NCI-H345 treated with DMSO at 0.1 percent for 48 hours (cell line): ENCODE measurements at regions not wholly inside any gene's neighbourhood (a gene's known extent, or its start where the extent isn't known, plus 50 kb on each side); places are given as distances from the start of the nearest gene placed in this dataset.
"Not testable (repeated sequence)": the region's sequence is repeated elsewhere in the genome, so short reads cannot be mapped to it uniquely, and the experiment has no call there.

Experiments
- DNase-seq: peaks from one replicate; lab custom pipeline; 2025; ENCODE audit not compliant: unreplicated experiment; lab: John Stamatoyannopoulos, UW

DNA sequence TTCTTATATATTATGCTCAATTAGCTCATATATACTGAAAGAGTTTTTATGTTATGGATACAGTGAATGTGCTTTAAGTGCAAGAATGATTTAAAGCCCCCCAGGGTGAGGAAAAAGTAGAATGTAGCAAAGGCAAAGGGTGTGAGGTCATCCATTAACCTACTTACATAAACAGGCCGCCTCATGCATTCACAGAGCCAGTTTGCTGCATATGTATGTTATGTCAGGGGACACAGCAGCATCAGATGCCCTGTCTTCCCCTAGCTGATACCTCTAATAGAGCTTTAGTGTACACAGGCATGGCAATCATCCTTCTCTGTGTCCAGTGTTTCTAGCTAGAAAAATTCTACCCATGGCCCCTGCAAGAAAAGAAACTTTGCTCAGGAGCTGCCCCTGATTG lies 187.8 kb upstream of the FSHR start:
- no peak for DNase-seq

DNA sequence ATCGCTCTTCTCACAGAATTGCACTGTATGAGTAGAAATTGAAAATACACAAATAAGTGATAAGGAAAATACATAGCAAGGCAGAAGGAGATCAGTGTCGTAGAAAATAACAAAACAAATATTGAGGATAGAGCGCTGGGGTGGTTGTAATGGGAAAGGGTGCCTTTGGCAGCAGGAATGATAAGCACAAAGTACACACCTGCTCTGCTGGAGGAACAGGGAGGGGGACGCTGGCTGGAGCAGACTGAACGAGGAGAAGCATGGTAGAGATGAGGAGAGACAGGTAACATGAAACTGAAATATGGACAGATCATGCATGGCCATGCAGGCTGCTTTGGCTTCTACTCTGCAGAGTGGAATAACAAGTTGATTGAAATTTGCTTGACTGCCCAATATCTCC lies 181.2 kb upstream of the FSHR start:
- no peak for DNase-seq

DNA sequence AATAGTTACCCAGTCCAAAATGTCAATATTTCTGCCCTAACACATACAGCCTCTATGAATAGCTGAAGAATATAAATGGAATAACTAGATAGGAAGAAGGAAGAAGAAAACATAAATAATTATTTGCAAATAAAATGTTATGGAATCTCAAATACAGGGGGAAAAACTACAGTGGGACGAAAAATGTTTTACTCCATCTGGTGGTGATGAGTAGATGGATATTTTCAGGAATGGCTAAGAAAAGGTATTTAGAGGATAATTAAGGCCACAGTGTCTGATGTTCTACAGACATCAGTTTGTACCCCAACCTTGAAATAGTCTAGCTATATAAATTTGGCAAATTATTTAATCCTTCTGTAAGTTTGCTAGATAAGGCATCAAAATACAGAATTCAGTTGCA lies 178.1 kb upstream of the FSHR start:
- DNase-seq: no peak

DNA sequence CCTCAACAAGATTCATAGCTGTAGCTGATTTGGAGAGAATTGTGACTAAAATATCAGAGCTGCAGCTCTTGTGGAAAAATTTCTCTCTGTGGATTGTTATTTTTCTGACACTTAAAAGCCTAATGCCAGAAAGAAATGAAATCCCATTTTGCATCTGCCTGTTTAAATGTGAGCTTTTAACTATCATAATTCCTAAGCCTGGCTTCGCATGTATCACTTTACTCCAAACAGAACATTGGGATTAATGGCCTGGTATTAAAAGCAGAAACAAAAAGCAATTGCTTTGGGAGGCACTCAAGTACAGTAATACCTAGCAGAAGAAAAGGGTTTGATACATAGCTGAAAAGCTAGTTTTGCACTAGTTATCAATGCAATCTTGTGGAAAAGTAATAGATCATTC lies 164.2 kb upstream of the FSHR start:
- DNase-seq: no peak

DNA sequence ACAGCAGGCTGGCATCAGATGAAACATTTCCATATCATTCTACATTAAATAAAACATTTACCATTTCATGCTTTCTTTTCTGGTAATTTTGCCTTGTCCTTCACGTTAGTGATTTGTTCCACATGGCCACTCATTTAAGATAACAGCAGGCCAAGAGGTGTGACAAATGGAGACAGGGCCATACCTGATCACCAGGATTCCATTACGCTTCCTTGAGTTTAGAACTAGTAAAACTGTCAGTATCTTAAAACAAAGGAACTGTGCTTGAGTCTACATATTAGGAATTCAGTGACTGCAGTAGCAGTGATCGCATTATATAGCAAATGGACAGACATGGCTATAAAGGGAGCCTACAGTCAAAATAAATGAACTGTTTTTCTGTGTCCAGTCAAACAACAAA lies 155.1 kb upstream of the FSHR start:
- DNase-seq: no peak

DNA sequence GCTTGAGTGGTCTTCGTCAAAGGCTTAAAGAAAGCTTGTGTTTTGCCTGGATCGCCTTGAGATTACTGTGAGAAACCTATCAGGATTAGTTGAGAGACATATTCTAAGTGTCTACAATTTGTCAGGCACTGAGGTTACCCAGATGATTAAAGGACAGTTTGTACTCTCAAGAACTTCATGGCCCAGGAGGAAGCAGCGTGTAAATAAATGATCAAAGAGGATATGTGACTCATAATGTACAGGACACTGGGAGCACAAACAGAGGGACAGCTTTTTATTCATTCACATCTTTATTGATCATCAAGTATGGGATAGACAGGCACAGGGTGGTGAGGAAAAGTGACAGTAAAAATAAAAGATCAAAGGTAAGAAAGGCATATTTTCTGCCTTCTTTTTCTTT lies 152.6 kb upstream of the FSHR start:
- DNase-seq: peak; percentile 5

DNA sequence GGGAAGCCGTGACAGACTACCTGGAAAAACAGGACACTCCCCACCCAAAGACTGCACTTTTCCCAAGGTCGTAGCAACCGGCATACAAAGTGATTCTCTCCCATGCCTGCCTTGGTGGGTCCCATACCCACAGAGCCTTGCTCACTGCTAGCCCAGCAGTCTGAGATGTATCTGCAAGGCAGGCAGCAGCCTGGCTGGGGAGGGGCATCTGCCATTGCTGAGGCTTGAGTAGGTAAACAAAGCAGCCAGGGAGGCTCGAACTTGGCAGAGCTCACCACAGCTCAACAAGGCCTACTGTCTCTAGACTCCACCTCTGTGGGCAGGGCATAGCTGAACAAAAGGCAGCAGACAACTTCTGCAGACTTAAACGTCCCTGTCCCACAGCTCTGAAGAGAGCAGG lies 144.4 kb upstream of the FSHR start:
- DNase-seq: not testable (repeated sequence)

DNA sequence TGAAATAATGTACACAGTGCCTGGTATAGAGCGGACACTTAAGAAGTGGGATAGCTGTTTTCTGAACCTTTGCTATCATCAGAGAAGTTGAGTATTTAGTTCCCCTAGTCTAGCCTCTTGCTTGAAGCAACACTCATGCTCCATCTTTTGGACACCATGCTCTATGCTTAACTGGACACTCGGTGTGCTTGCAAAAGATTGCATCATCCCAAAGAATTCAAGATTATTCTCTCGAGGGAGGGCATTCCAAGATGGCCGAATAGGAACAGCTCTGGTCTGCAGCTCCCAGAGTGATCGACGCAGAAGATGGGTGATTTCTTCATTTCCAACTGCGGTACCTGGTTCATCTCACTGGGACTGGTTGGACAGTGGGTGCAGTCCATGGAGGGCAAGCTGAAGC lies 143.9 kb upstream of the FSHR start:
- DNase-seq: no peak

DNA sequence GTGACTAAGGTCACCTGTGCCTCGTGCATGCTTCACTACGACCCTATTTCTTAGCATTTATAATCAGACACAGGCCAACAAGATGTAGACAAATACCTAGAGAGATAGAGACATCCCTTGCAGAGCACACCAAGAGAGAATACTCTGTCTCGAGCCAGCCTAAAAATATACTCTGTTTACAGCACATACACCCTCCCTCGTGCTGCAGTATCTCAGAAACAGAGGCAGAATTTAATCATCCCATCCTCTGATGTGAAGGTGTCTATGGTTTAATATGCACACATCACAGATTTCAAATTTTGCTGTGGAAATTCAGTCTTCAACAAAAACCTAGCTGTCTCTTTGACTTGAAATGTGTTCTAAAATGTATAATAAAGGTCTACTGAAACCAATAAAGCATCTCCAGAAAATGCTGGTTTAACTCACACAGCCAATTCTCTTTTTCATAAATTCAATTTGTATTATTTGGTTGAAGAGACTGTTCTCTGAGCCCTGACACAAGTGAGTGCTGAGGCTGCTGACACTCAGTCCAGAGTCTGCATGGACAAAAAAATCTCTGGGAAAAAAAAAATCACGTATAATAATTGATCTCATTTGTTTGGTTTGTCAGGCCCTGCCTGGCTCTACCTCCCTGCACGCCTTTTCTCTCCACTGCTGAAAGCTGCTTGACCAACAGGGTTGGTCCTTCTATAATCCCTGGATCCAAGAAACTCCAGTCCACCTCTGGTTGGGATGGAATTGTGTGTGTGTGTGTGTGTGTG lies 142.0 kb upstream of the FSHR start:
- DNase-seq: peak; percentile 61

DNA sequence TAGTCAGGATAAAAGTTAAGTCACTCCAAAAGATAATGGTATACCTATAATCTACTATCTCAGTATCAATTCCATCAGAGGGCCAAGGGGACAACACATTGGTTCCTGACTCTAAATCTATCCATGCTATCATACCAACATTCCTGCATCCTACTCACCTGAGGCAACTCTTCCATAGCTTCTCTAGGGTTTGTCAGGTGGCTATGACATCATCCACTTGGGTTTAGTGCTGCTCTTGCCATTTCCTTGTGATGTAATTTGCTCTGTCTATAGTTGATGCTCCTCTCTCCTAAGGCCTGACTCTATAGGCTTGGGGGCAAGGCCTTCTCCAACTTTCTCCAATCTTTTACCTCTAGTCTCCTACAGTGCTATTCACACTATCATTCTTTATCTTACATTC lies 139.9 kb upstream of the FSHR start:
- DNase-seq: no peak

DNA sequence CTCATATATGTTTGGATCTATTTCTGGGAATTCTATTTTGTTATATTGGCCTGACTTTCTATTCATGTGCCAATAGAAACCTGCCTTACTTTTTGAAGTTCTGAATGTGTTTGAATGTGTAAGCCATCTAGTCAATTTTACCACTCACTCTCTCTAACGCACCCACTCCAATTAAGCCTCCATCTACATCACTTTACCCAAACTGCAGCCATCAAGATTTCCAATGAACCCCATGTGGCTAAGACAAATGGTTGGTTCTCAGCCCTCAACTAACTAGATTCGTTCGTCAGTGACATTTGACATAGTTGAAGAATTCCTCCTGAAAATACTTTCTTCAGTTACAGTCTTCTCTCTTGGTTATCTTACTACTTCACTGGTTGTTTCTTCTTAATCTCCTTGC lies 137.3 kb upstream of the FSHR start:
- no peak for DNase-seq

DNA sequence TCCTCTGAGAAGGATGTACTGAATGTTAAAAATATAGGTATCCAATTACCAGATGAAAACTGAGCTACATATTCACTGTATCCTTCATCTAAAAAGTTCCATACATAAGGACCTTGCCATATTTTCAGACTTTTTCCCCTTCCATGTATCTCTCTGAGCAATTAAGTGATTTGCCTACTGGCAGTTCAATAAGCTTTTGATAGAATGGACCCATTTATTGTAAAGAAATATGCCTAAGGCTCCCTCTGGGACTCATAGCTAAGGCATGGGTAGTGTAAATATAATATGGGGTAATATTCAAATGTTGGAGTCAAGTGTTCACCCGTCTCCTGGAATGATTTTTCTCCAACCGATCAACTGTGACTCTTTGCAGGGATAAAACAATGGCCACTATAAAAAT lies 135.4 kb upstream of the FSHR start:
- no peak for DNase-seq

DNA sequence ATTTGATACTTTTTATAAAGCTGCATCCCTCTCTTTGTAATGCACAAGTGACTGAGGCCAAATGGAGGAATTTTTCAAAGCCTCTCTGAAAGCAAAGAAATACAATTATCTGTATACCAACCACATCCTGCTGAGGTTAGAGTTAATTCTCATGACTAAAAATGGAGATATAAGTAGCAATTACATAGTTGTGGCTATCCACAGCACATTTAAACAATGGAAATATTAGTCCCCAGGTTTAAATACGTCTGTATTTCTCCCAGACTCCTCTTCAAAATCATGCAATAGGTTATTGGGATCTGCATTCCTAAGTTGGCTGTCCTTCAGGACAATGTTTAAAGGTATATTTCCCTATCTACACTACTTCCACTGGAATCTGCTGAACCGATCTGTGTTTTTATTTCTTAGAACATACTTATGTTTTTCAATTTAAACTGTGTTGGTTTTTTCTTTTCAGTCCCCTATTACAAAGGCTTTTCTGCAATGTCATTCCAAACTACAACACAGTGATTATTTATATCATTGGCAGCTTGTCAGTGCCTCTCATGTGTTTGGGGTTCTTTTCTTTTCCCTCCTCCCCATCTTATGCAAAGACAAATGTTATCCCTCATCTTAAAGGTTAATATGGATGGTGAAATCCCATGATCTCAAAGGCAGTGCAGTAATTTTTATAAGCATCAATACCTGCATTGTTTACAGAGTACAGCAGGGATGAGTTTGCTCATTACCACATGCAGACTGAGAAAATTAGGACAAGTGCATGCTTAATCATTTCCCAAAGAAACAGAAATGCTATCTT lies 134.8 kb upstream of the FSHR start:
- DNase-seq: no peak

DNA sequence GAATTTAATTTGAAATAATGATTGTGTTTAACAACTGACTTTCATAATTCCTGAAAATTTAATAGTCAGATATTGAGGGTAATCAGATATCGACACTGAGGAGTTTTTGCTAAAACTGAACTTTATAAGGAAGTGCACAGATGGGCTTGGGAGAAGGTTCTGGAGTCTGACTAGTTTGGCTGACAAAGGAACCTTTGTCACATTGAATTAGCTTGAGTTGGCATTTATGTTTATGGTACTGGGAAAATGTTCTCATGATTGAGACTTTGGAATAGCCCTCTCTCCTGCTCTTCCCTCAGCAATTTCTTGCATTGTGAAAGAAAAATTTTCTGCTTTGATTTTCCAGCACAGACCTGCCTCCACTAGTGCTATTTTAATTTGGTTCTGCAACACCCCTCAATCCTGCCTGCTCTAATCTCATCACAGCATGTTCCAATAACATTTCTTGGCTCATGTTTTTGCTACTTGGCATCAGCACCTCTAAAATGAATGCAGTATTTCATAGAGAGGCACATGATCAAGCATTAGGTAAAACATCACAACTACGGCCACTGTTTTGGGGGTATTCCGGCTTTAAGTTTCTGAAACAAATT lies 133.9 kb upstream of the FSHR start:
- no peak for DNase-seq

DNA sequence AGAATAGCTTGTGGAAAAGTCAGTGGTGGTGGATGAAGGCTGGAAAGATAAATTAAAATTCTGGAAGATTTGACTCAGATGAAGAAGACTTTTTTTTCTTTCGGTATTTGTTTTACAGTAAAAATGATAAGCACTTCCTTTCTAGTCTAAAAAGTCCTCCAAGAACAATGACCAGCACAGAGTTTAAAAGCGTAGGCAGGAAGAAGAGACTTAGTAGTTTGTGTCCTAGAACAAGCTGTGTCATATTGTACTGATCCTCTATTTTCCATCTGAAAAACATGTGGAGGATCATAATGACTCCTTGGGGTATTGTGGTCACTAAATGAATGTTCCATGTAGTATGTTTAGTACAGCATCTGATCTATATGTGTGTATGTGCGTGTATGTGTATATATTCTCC lies 132.4 kb upstream of the FSHR start:
- DNase-seq: no peak

DNA sequence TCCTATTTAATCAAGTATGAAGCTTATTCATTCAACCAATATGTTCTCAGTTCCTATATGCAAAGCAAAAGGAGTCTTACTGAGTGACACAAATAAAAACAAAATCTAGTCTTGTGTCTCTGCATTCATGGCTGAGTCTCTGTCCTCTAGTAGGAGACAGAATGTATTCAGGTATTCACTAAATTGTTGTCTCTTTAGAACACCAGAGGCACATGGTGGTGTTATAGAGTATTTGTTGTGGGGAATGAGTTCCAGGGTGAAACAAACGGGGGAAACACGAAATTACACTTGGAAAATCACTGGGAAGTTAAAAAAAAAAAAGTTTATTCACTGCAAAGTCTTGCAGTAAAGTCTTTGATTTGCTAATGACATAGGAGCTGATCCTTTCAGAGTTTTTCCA lies 131.7 kb upstream of the FSHR start:
- no peak for DNase-seq

DNA sequence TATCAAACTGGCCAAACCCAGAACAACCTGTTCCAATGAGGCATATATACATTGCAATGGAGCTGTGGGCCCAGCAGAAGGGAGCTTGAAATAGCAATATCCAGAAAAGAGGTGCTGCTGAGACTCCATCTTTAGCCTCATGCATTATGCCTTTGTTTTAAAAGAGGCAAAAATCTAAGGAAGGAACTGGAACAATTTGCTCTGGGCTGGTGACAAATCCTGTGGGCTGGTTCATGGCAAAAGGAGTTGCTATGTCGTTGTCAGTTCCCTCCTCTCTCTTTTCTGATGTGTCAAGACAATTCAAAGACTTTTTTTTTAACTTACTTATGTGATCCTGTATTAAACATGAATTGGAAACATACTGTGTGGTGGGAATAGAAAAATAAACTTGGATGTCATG lies 124.2 kb upstream of the FSHR start:
- DNase-seq: no peak

DNA sequence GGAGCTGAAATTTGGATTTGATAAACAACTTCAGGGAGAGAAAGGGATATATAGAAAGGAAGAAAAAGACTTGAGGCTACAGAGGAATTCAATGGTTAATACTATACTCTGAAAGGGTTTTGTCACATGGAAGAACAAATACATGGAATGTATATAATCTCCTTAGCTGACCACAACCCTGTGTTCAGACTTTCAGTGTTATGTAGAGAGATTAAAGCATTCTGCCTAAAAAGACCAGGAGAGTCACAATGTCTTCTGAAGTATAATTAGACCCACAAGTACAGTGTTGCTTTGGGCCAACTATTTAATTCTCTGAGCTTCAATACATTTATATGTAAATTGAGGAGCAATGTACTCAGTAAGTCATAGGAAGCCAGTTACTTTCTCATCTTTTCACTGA lies 123.8 kb upstream of the FSHR start:
- DNase-seq: no peak

DNA sequence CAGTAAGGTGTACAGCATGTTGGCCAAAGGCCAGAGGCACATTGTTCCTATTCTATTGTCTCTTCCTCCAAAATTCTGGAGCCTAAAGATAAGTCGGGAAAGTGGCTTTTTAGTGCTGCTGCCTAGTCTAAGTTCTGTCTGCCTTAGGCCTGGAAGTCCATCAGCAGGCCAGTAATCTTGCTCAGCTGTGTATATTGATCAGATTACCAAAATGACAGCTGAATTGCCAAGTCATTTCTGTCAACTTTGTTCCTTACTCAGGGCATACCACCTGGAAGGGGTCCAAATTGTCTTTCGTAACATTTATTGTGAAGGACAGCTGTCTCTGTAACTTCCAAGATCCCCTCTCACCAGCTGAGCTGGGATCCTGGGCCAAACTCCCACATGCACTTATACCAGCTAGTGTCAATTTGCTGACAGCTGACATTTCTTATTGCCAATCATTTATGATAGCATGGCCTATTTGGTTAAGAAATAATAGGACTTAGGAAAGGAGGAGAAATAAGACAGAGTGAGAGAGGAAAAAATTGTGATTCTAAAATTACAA lies 116.8 kb upstream of the FSHR start:
- DNase-seq: no peak

DNA sequence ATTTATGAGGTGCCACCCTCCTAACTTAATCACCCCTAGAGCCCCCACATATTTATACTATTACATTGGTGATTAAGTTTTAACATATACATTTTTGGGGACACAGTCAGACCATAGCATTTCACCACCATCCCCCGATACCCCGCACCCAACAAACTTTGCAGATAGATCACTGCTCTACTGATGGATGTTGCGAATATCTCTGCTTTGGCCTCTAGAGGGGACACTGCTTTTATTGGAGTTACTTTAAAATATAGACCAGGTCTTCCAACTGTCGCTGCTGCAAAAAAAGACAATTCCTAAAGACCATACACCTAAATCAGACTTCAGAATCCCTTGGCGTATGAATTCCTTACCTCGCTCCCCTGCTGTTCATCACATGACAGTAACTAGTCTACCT lies 115.8 kb upstream of the FSHR start:
- no peak for DNase-seq

DNA sequence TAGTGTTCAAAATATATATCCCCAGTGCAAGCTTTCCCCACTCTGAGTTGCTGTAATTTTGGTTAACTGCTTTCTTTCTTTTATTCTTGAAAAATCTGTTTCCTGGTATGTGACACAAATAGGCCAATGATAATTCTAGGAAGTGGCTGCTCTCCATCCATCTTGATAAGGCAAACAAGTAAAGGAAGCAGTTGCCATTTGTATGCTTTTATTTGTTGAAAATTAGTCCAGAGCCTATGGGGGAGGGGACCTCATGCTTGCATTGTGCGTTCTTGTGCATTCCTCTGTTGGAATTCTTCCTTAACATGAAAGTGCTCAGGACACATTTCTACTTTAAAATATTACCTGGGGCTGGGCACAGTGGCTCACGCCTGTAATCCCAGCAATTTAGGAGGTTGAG lies 111.2 kb upstream of the FSHR start:
- DNase-seq: no peak
